ENCODE measurements at regions not wholly inside any gene's neighbourhood (a gene's known extent, or its start where the extent isn't known, plus 50 kb on each side); places are given as distances from the start of the nearest gene placed in this dataset. TPM values are rescaled to one million over a fixed set of nuclear protein-coding genes. Genes with fewer than 3 reads are reported as not detected.
A peak's percentile ranks its signal among the peaks of the same experiment; 100 is the strongest.
"Not testable (repeated sequence)": the region's sequence is repeated elsewhere in the genome, so short reads cannot be mapped to it uniquely, and the experiment has no call there.

DNA sequence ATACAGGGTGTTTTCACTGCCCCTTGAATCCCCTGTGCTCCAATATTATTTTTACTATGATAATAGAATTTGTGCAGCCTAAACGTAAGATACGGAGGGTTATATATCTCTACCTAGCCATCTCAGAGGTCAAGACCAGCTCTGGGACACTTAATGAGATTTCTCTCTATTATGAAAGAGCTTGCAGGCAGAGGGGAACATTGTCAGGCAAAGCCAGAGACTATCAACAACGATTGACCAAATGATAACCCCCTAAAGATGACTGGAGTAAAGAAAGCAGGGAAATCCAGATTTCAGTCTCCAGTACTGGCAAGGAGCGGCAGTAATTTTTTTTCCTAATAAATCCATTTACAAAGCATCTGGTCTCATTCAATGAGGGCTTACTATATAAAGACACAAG is 59.8 kb upstream of the LPAR1 start:
- no peak overlapping the region for H3K4me3 ChIP-seq (ENCODE audit: low read depth, low read length)
- no peak for DNase-seq (ENCODE audit: low read depth)
- TF ChIP-seq, protein P1, sequence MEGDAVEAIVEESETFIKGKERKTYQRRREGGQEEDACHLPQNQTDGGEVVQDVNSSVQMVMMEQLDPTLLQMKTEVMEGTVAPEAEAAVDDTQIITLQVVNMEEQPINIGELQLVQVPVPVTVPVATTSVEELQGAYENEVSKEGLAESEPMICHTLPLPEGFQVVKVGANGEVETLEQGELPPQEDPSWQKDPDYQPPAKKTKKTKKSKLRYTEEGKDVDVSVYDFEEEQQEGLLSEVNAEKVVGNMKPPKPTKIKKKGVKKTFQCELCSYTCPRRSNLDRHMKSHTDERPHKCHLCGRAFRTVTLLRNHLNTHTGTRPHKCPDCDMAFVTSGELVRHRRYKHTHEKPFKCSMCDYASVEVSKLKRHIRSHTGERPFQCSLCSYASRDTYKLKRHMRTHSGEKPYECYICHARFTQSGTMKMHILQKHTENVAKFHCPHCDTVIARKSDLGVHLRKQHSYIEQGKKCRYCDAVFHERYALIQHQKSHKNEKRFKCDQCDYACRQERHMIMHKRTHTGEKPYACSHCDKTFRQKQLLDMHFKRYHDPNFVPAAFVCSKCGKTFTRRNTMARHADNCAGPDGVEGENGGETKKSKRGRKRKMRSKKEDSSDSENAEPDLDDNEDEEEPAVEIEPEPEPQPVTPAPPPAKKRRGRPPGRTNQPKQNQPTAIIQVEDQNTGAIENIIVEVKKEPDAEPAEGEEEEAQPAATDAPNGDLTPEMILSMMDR (IDR thresholded peaks at IDR 0.05; ENCODE audit: insufficient read depth, low read length), result no peak

DNA sequence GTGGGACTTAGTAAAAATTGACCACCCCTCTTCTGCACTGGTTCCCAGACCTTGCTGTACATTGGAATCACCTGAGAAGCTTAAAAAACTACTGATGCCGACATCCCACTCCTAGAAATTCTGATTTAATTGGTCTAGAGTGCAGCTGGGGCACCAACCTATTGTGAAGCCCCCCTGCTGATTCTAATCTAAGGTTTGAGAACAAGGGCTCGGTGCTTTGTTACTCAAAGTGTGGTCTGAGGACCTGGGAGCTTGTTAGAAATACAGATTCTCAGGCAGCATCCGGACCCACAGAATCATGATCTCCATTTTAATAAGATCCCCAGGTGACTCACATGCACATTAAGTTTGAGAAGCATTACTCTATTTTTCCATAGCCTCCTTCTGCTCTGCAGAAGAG is 57.8 kb upstream of the LPAR1 start:
- DNase-seq (ENCODE audit: low read depth), result no peak
- H3K4me3 ChIP-seq (ENCODE audit: low read depth, low read length), result no peak overlapping the region
- TF ChIP-seq, protein P1 (IDR thresholded peaks at IDR 0.05; ENCODE audit: insufficient read depth, low read length), result no peak

- peak; percentile 42 for DNase-seq (ENCODE audit: low read depth)
- no peak overlapping the region for H3K4me3 ChIP-seq (ENCODE audit: low read depth, low read length)
- TF ChIP-seq, protein P1 (IDR thresholded peaks at IDR 0.05; ENCODE audit: insufficient read depth, low read length), result no peak
These were observed 57.2 kb upstream of the LPAR1 start for GRCh38 chr9:111095441-111095840.

DNA sequence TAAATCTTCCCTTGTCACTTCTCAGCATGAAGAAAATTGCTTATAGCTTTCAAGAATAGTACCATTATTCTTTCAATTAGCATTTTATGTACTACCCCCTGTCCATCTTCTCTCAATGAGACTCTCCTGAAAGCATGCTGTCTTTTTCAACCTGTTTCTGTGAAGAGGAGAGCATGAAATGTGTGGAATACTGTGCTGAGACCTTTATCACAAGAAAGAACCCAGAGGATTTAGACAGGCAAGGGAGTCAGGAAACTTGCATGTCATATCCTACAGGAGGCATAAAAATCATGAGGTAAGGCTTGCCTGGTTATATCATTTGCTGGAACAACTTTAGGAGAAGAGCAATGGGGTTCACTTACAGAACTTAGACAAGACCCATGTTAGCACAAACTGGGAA is 56.7 kb upstream of the LPAR1 start:
- TF ChIP-seq, protein P1 (IDR thresholded peaks at IDR 0.05; ENCODE audit: insufficient read depth, low read length), result no peak
- peak; percentile 38 for DNase-seq (ENCODE audit: low read depth)

GRCh38 chr9:111094433-111094924 is 56.2 kb upstream of the LPAR1 start:
- TF ChIP-seq, protein P1 (IDR thresholded peaks at IDR 0.05; ENCODE audit: insufficient read depth, low read length), result no peak
- DNase-seq (ENCODE audit: low read depth), result peak; percentile 83
- H3K4me3 ChIP-seq (ENCODE audit: low read depth, low read length), result no peak overlapping the region

More for the DNA sequence above, 56.7 kb upstream of the LPAR1 start:
- H3K4me3 ChIP-seq (ENCODE audit: low read depth, low read length), result no peak overlapping the region

- DNase-seq (ENCODE audit: low read depth); H3K4me3 ChIP-seq (ENCODE audit: low read depth, low read length): not testable (repeated sequence)
These were observed 53.9 kb upstream of the LPAR1 start for GRCh38 chr9:111092167-111092566.

Small RNA genes in the stretch of these regions (small RNA-seq; reads per million reads assigned to genes)
- gene MIR7702 (not detected), gene RNY4P18 (0.64 reads per million, percentile 6 among the genes with 10 or more reads in this experiment)

All from fibroblast of the aortic adventitia (primary cell).